GM12892 (cell line): ENCODE measurements at regions not wholly inside any gene's neighbourhood (a gene's known extent, or its start where the extent isn't known, plus 50 kb on each side); places are given as distances from the start of the nearest gene placed in this dataset.

Source experiments
- POLR2A ChIP-seq: IDR thresholded peaks from 2 replicates; pipeline ENCODE4 v1.6.1; 2011; ENCODE audit warnings: low read depth, low read length, control low read depth
- POLR2AphosphoS5 ChIP-seq: IDR thresholded peaks from 2 replicates; pipeline ENCODE4 v1.6.1; 2011; ENCODE audit warnings: low read depth, low read length, control low read depth
- TAF1 ChIP-seq: IDR thresholded peaks from 2 replicates; pipeline ENCODE4 v1.6.1; 2011; ENCODE audit warnings: low read depth, mild to moderate bottlenecking, control low read depth, low read length, borderline replicate concordance

- TF ChIP-seq POLR2A (no peak), POLR2AphosphoS5 (no peak), TAF1 (no peak)
These were observed 461.9 kb upstream of the KLF4 start for GRCh38 chr9:107951511-107951910.
